HG03097 (cell line): ENCODE measurements at regions not wholly inside any gene's neighbourhood (a gene's known extent, or its start where the extent isn't known, plus 50 kb on each side); places are given as distances from the start of the nearest gene placed in this dataset.

ENCODE experiments used
- ATAC-seq: cut with Tn5 transposase; IDR thresholded peaks from one replicate; pipeline ENCODE4 v1.9.1; 2021; ENCODE audit not compliant: unreplicated experiment, low FRiP score

GRCh38 chr9:84169240-84169639 is 171.3 kb downstream of the SLC28A3 start:
- no peak for ATAC-seq

GRCh38 chr9:84170521-84171141 is 169.9 kb downstream of the SLC28A3 start:
- no peak for ATAC-seq

GRCh38 chr9:84173961-84174360 is 166.6 kb downstream of the SLC28A3 start:
- ATAC-seq: no peak

- ATAC-seq: no peak
These were observed 166.1 kb downstream of the SLC28A3 start for GRCh38 chr9:84174486-84174885.

- no peak for ATAC-seq
These were observed 163.2 kb downstream of the SLC28A3 start for GRCh38 chr9:84177407-84177806.

- no peak for ATAC-seq
These were observed 161.0 kb downstream of the SLC28A3 start for GRCh38 chr9:84179531-84179930.

GRCh38 chr9:84187090-84187489 is 153.5 kb downstream of the SLC28A3 start:
- no peak for ATAC-seq

- no peak for ATAC-seq
These were observed 150.7 kb downstream of the SLC28A3 start for GRCh38 chr9:84189904-84190303.

GRCh38 chr9:84190411-84190810 is 150.1 kb downstream of the SLC28A3 start:
- ATAC-seq: no peak

- ATAC-seq: no peak
These were observed 133.7 kb downstream of the SLC28A3 start for GRCh38 chr9:84206801-84207370.

GRCh38 chr9:84207491-84207951 is 133.0 kb downstream of the SLC28A3 start:
- no peak for ATAC-seq

- no peak for ATAC-seq
These were observed 128.3 kb downstream of the SLC28A3 start for GRCh38 chr9:84212246-84212645.

GRCh38 chr9:84212982-84213381 is 127.6 kb downstream of the SLC28A3 start:
- no peak for ATAC-seq

- ATAC-seq: no peak
These were observed 124.4 kb downstream of the SLC28A3 start for GRCh38 chr9:84216151-84216550.

- ATAC-seq: no peak
These were observed 122.2 kb downstream of the SLC28A3 start for GRCh38 chr9:84218322-84218721.

- no peak for ATAC-seq
These were observed 116.3 kb downstream of the SLC28A3 start for GRCh38 chr9:84224246-84224645.
